GM19397 (cell line): ENCODE measurements at regions not wholly inside any gene's neighbourhood (a gene's known extent, or its start where the extent isn't known, plus 50 kb on each side); places are given as distances from the start of the nearest gene placed in this dataset.
"Not testable (repeated sequence)": the region's sequence is repeated elsewhere in the genome, so short reads cannot be mapped to it uniquely, and the experiment has no call there.

Source experiments
- ATAC-seq: cut with Tn5 transposase; IDR thresholded peaks from one replicate; pipeline ENCODE4 v1.9.1; 2021; ENCODE audit warnings: mild to moderate bottlenecking, moderate library complexity; ENCODE audit not compliant: unreplicated experiment

DNA sequence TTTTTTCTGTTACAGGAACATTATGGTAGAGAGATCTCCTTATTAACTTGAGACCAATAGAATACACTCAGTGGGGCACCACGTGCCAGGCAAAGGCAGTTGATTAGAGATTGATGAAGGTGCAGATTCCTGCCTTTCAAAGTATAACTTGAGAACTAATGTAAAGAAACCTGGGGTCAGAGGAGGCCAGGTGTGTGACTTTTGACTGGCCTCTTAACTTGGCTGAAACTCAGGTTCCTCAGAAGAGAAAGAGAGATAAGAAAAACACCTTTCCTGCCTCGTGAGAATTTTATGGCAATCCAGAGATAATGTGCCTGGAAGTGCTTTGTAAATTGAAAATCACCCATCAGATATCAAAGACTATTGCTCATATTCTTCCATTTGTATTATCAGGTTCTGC lies 110.7 kb upstream of the GZMB start:
- no peak for ATAC-seq

DNA sequence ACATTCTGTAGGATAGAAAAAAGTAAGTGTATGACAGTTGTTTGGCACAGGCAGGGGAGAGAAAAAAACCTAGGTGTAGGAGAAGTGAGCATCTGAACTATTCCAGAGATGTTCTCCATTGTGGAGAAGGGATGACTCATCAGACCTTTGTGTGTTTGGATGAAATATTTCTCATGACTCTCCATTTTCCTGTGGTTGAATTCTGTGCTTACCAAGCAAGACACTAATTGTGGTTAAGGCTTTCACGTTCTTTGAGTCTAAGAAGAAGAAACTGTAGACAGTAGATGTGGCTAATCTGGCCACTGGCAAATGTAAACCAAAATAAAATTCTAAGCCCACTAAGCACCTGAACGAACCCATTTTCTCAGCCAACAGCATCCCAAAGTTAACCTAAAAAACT lies 107.9 kb upstream of the GZMB start:
- ATAC-seq: no peak

DNA sequence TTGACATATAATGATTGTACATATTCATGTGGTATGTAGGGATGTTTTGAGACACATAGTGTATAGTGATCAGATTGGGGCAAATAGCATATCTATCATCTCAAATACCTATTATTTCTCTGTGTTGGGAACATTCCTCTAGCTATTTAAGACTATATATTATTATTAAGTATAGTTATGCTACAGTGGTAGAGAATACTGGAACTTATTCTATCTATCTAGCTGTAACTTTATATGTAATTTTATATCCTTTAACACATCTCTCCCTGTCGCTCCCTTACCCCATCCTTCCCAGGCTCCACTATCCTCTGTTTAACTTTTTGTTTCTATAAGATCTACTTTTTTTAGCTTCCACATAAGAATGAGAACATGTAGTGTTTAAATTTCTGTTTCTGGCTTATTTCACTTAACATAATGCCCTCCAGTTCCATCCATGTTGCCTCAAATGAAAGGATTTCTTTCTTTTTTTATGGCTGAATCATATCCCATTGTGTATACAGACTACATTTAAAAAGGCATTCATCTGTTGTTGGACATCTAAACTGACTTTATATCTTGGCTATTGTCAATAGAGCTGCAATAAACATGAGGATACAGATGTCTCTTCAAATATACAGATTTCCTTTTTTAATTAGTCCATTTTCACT lies 102.1 kb upstream of the GZMB start:
- ATAC-seq: no peak

DNA sequence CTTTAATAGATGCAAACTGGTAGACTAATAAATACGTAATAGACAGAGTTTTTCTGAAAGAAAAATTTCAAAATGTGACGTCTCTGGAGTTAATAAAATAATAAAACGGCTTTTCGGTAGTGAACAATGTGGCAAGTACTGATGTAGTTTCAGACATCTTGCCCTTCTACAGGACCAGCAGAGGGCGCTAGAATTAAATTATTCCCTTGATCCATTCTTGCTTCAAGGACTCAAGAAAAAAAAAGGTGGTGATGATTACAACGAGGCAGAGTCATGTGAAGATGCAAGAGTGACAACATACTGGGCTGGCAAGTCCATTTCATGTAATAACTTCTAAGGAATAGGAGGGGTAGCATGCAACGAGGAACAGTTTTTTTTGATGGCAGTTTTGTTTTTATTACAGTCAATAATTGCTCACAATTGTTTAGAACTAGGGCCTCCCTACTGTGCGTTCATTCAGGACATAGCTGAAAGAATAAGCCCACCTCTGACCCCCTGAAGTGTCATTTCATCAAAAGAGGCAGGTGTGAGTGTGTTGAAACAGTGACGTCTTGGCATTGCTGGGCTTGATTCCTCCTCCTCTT lies 101.0 kb upstream of the GZMB start:
- ATAC-seq: no peak

DNA sequence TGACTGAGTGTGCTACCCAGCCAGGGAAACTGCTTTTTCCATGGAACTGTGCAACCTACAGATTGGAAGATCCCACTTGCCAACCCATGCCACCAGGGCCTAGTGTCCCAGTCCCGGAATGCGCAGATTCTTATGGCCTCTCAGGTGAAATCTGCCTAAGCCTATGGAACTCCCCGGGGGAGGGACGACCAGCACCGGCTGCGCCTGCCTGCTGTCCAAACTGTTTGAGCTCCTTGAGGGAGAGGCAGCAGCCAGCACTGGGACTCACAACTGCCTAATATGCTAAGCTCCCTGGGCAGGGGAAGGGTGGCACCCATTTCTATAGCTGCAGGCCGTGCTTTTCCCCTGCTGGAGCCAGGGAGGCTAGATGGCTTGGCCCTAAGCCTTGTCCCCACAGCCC lies 92.5 kb upstream of the GZMB start:
- ATAC-seq: no peak

DNA sequence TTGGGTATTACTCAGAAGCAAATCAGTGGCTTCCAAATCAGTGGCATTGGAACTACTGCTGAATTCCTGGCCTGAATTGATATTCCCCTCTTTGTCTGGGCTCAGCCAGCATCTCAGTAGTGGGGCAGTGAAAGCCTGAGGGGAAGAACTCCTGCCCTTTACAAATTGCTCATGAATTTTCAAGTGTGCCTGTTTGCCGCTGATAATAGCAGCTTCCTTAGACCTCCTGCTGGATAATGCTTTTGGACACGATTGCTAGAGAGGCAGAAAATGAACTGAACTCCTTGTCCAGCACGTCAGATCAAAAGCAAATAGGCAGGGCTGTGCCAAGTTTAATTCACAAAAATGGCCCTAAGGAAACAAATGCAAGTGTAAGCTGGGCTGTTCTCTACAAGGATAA lies 91.3 kb upstream of the GZMB start:
- ATAC-seq: no peak

DNA sequence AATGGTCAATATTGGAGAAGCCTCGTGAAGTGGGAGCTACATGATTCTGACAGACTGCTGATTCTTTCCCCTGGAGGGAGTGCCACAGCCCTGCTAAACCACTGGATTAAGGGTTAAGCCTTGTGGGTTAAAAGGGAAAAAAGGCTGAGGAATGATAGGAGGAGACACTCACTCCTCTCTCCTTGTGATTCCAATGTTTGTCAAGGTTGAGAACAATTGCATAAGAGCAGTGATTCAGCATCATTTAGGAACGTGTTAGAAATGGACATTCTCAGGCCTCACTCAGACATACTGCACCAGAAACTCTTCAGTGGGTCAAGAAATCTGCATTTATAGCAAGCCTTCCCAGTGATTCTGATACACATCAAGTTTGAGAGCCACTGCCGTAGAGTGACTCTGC lies 87.8 kb upstream of the GZMB start:
- no peak for ATAC-seq

DNA sequence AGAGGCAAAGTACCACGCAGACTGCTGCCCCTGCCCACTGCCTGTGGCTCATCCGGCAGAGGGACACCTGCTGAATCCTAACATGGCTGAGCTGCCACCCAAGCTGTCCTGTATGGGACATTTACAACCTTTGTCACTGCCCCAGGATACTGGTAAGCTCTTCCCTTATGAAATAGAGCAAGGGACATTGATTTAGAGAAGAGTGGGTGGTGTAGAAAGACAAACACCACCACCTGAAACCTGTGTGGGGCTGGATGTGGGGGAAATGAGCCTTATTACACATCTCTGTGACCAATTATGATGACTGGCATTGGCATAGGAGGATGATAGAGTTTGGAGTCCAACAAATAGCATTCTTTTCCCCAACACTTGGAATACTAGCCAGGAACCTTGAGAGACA lies 81.2 kb upstream of the GZMB start:
- ATAC-seq: no peak

DNA sequence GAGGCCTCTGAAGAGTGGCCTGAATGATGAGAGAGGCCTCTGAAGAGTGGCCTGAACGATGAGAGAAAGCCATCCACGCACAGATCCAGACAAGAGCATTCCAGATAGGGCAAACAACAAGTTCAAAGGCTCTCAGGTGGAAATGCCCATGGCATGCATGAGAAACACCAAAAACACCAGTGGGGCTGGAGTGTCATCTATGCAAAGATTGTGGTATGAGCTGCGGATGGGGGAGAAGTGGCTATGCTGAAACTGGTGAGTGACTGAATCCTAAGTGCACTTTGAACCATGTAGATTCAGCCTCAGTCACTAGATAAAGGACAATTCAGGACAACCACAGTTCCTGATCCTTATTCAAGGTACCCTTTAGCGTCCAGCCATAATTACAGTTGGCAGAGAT lies 79.4 kb upstream of the GZMB start:
- ATAC-seq: peak; percentile 59

DNA sequence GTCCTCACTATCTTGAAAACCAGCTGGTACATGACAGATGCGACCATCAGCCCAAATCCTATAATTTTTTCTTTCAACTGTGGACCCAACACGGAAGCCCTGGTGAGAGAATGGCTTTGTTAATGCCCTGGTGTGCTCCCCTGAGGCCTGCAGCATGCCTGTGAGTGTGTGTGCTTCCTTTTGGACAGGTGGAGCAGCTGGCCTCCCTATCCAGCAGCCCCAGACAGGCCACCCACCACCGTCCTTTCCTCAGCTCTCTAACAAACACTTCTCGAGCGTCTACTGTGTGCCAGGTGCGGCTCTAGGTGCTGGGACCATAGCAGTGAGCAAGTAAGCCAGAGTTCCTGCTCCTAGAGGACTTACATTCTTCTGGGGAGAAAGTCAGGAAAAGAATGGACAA lies 78.9 kb upstream of the GZMB start:
- ATAC-seq: no peak

DNA sequence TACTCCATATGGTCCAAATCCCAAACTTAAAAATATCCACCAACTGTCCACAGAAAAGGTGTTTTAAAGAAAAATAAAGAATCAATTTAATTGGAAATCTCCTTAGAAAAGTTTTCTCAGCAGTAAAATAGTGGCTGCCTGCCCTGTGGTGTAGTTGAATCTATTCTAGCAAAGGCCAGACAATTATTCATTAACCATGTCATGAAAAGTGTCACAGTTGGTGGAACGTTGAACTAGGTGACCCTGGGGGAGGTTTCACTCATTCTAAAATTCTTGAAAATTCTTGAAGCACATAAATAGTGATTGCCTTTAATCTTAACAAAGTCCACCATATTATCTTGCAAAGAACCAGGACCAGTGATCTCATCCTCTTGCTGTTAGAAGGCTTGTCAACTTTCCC lies 78.4 kb upstream of the GZMB start:
- no peak for ATAC-seq

DNA sequence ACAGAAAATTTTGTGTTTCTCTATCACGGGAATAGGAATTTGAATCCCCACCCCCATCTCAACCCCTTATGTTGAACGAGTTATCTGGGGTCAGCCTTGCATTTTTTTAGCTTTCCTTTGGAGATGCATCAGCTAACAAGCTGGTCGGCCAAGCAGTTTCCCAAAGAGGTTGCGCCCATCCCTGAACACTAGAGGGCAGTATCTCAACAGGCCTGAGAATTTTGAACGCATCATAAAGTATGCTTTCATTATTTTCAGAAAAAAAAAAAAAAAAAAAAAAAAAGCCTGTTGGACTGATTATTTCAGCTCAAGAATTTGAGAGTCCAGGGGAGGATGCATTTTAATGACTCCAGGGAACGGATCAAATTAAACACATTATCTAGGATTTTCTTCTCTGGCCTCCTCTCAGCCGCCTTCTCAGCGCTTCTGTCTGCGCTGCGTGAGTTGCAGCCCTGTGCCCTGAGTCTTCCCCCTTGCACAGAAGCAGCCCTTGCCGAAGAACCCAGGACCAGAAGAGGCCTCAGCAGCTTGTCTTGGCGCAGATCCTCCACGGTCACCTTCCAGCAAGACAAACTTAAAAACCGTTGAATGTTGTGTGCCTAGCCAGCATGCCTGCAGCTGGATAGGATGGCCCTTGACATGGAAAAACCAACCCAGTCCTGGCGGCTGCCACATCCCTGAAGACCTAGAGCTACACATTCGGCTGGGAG lies 76.6 kb upstream of the GZMB start:
- ATAC-seq: no peak

DNA sequence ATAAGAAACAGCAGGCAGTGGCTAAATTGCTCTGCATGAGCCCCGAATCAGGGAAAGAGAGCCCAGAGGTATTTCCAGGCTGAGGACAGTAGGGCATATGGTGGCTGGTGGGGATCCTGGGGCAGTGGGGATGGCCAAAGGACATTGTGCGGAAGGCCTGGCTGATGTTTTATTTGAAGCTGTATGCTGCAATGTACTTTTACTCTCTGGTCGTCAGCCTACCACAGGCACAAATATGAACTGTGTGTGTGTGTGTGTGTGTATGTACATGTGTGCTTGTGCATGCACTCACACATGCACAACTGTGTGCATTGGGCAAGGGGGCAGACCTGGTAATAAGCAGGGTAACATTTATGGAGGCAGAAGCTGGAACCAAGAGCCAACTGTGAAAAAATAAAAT lies 74.7 kb upstream of the GZMB start:
- no peak for ATAC-seq

DNA sequence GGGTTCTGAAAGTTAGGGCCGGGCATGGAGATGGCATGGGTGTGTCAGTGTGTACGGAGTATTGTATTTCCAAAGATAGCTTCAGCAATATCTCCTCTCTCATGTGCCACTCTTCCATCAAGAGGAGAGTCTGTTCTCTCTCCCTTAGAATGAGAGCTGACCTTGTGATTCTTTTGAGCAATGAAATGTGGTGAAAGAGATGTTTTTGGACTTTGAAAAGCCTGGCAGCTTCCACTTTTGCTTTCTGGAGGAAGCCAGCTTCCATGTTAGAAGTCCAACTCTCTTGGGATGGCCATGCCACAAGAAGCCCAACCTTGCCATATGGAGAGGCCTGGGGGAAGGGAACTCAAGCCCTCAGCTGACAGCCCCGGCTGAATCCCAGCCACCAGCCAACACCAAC lies 72.4 kb upstream of the GZMB start:
- ATAC-seq: no peak

DNA sequence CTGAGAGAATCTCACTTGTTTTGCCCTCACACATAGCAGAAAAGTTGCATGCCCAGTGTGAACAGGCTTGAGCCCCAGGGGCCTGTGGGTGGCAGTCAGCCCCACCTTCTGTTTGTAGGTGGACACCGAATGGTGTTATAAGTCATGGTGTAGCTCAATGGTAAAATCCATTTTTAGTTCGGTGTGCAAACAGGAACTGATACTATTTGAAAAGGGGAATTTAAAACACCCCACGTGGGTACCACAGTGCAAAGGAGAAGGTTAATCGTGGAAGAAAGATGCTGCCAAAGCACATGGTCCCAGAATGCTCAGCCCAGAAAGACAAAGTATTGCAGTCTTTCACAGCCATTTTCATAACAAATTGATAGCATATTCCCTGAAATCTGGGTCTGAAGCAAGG lies 71.8 kb upstream of the GZMB start:
- ATAC-seq: peak; percentile 87

DNA sequence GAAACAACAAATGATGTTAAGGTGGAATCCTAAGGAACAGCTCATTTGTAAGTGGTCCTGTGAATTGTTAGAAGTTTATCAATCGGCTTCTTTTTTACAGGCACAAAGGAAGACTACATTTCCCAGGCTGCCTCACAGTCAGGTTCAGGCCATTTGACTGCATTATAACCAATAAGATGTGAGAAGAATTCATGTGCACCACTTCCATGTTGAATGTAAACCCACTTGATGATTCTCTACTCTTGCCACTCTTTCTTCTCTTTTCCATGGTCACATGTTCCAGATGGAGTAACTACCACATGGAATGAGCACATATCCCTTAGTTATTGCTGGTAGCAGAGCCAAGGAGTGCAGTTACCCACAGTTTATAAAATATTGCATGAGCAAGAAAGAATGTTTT lies 67.1 kb upstream of the GZMB start:
- no peak for ATAC-seq

DNA sequence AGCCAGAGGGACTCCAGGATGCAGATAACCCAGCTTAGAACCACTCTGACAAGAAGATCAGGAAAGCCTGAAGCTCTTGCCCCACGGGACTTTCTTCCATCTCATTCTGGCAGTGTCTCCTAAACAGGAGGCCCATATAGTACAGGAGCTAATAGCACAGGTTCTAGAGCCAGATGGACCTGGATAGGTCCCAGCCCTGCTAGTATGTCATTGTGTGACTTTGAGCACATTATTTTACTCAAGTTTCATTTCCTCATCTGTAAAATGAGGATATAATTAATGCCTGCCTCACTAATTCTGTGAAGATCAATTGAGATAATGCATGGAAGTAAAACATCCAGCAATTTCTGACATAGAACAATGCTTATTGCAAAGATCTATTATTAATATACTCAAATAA lies 66.5 kb upstream of the GZMB start:
- ATAC-seq: no peak

DNA sequence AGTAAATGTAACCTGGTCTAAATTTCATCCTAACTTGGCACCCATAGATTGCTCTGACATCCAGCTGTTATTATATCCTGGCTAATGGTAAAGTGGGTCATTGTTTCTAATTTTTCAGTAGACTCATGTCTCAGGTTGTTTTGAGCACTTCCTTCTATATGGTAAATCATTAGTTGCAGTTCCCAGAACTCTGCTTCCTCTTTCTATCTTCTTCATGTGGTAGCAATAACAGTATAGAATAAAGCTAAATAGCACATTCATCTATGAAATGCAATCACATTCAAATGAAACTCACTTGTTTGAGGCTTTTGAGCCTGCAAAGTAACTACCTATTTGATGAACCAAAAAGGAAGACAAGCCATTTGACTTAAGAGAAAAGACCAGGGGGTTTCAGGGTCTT lies 65.1 kb upstream of the GZMB start:
- ATAC-seq: peak; percentile 67

DNA sequence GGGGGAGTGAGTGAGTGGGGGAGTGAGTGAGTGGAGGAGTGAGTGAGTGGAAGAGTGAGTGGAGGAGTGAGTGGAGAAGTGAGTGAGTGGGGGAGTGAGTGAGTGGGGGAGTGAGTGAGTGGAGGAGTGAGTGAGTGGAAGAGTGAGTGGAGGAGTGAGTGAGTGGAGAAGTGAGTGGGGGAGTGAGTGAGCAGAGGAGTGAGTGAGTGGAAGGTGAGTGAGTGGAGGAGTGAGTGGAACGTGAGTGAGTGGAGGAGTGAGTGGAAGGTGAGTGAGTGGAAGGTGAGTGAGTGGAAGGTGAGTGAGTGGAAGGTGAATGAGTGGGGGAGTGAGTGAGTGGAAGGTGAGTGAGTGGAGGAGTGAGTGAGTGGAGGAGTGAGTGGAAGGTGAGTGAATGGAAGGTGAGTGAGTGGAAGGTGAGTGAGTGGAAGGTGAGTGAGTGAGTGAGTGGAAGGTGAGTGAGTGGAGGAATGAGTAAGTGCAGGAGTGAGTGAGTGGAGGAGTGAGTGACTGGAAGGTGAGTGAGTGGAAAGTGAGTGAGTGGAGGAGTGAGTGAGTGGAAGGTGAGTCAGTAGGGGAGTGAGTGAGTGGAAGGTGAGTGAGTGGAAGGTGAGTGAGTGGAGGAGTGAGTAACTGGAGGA lies 62.4 kb upstream of the GZMB start:
- ATAC-seq: not testable (repeated sequence)

DNA sequence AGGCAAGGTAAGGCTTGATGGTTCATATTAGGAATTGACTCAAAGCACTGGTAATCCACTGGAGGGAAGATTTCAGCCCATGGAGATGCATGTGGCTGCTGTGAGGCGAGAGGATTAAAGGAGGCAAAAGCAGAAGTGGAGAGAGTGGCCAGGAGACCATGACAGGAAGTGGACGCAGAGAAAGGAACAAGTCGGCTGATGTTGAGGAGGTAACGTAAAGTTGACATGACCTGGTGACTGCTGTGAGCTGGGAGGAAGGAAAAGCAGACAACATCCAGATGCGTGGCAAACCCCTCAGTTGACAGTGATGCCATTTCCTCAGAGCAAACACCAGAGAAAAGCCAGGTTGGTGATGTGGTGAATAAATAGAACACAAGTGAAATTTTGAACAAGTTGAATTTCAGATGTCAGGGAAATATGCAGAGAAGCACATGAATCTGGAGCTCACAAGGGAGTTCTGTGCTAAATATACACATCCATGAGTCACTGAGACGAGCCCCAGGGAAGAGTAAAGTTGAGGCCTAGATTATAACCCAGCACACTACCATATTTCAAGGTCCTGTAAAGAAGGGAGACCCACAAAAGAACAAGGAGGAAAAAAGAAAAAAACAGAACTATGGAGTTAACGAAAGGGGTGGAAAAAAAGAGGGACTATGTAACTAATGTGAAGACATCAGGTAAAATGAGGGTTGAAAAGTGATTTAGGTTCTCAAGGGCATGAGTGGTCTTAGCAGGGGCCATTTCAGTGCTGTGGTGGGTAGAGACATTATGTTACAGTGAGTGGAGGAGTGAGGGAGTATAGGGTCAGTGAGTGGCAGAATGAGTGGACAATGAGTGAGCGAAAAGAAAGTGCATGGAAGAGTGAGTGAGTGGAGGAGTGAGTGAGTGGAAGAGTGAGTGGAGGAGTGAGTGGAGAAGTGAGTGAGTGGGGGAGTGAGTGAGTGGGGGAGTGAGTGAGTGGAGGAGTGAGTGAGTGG lies 61.6 kb upstream of the GZMB start:
- peak; percentile 54 for ATAC-seq

DNA sequence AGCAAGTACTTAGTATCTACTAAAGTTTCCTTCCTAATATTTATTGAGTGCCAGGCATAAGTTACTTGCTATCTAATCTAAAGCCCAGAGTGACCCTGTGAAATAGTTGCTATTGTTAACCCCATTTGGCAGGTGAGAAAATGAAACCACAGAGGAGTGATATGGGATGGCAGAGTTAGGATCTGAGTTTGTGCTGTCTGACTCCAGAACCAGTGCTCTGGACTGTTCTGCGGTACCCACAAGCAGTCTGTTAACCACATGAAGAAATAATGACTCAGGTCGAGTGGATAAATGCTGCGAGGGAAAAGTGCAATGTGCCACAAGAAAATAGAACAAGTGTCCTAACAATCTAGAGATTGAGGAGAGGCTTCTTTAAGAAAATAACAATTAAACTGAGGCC lies 60.7 kb upstream of the GZMB start:
- ATAC-seq: no peak
